Heart left ventricle (tissue), 13 donors: ENCODE measurements at regions not wholly inside any gene's neighbourhood (a gene's known extent, or its start where the extent isn't known, plus 50 kb on each side); places are given as distances from the start of the nearest gene placed in this dataset.

Experiments
- CTCF ChIP-seq, 12 donors: fragments of 200-600 bp; sonication (generic) in 4 of 12; IDR thresholded peaks; one replicate each; pipeline versions ENCODE4 v1.5.0 to v1.8.0; 2018 to 2022; ENCODE audit warnings: antibody characterized with exemption in 12 of 12, mild to moderate bottlenecking in 5 of 12
- POLR2A ChIP-seq, 2 donors: fragments of 450-650 bp; IDR thresholded peaks; one replicate each; pipeline ENCODE4 v1.6.1; 2017; ENCODE audit warnings: antibody characterized with exemption in 2 of 2, mild to moderate bottlenecking in 2 of 2, moderate library complexity in 2 of 2
- donor health status: ischemic (EF 13 %, LVEDD 7.1; RV severe dilation, severe dysfunction).
- donor health status: DM: no; HTN: yes; CAD: no.
- donor health status: DM: no; HTN: no; CAD: no.
- donor health status: ischemic (EF 25% LVEDD 6.9; RV normal size, moderate dysfunction).
- donor health status: ischemic (EF 25% LVEDD 5.7; RV mildly dilated, moderate dysfunction).
- donor health status: ischemic (EF 35%, LVEDD 5.7; RV mildly dilated, moderate dysfunction).
- donor health status: nonischemic (EF 11% LVEDD 7.7; RV severe dilation, severe dysfunction).
- donor health status: DM: yes; HTN: yes; CAD: no.
- donor health status: PGD.
- donor health status: ischemic (EF 29% LVEDD 5.4; RV normal size, mild dysfunction).
- donor health status: nonischemic (EF 23%, LVEDD 6.1; RV moderate dilation, normal function).

GRCh38 chr6:28767133-28767532 lies 156.7 kb downstream of the TRIM27 start:
- no peak for TF ChIP-seq CTCF (IDR thresholded peaks at IDR 0.05)
- TF ChIP-seq POLR2A (IDR thresholded peaks at IDR 0.05), result no peak
